Inflammatory macrophage (primary cell): ENCODE measurements at regions not wholly inside any gene's neighbourhood (a gene's known extent, or its start where the extent isn't known, plus 50 kb on each side); places are given as distances from the start of the nearest gene placed in this dataset.

Source experiments
- DNase-seq, 2 donors: peaks; one replicate each; pipeline ENCODE4 v3.0.0-alpha.2; 2020 to 2022

DNA sequence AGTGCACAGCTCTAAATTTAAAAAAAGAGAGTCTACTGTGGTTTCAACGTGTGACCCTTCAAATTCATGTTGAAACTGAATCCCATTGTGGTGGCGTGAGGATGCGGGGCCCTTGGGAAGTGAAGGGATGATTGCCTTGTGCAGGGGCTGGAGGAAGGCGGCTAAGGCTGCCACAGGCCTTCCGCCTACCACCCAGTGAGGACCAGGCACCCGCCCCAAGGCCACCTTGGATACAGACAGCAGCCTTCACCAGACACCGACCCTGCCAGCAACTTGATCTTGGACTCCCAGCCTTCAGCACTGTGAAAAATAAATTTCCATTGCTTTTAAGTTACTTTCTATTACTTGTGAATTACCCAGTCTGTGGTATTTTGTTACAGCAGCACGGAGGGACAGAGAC, 103.4 kb upstream of the TMEM18 start:
- no peak for DNase-seq

- DNase-seq, result no peak
These were observed 102.8 kb upstream of the TMEM18 start for GRCh38 chr2:780002-780401.

GRCh38 chr2:778731-779350, 101.6 kb upstream of the TMEM18 start:
- no peak for DNase-seq

- DNase-seq, result no peak
These were observed 100.3 kb upstream of the TMEM18 start for GRCh38 chr2:777546-777945.

DNA sequence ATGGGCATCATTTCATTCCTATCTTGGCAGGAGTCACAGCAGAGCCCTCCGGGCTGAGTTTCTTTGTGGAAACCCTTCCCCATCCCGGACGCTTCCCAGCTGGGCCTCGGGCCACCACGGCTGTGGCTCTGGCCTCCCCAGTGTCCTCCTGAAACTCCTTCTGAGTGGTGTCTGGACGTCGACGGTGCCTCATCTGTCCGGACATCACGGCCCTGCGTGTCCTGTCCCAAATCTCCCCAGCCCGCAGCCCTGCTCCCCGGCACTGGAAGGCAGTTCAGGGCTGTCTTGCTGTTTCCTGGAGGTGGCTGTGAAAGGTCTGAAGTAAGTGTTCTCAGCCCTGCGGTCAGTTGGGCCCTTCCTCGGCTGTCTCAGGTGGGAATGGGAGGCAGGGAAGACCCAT, 99.8 kb upstream of the TMEM18 start:
- no peak for DNase-seq

- DNase-seq, result no peak
These were observed 99.3 kb upstream of the TMEM18 start for GRCh38 chr2:776487-776886.

DNA sequence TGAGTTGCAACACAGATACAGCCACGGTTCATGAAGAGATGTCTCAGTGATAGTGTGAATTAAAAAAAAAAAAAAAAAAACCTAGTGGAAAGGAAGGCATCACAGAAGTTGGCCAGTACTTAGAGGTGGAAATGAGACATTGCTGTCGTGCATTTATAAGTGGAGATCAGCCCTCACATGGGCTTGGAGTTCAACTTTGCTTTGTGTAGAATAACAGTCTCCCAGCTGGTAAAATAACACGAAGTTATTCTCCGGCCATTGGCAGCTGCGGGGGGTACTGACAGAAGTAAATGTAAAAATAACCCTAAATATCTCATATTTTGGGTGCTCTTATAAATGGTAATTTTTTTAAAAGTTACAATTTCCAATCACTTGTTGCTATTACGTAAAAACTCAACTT, 98.8 kb upstream of the TMEM18 start:
- DNase-seq, result no peak

DNA sequence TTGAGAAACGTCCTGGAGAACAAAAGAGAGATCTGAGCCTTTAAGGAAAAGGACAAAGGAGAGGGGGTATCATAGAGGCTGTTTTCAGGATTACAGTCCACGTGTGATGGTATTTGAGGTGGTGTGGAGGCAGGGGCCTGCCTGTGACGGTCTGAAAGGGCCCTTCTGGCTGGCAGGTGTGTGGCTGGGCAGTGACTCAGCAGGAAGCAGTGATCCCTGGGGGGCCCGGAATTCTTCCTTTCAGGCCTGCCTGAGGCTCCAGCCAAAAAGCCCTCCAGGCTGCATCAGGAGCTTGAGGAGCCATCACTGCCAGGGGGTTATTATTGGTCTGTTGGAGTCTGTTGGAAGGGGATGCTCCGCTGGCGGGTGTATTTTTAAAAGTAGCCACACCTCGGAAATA, 97.2 kb upstream of the TMEM18 start:
- no peak for DNase-seq

- no peak for DNase-seq
These were observed 96.3 kb upstream of the TMEM18 start for GRCh38 chr2:773256-774160.

DNA sequence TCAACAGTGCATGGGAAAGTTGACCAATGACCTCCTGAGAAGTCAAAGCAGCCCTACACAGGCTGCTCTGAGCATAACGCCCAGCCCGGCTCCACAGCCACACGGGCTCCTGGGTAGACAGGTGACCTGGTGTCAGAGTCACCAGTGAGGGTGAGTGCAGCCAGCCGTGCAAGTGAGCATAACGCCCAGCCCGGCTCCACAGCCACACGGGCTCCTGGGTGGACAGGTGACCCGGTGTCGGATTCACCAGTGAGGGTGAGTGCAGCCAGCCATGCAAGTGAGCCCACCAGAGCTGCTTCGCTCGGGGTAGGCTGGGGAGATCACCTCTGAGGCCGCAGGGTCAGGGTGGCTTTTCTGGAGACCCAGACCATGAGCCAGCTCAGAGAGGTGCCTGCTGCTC, 94.3 kb upstream of the TMEM18 start:
- no peak for DNase-seq

GRCh38 chr2:770776-771175, 93.6 kb upstream of the TMEM18 start:
- DNase-seq, result no peak

DNA sequence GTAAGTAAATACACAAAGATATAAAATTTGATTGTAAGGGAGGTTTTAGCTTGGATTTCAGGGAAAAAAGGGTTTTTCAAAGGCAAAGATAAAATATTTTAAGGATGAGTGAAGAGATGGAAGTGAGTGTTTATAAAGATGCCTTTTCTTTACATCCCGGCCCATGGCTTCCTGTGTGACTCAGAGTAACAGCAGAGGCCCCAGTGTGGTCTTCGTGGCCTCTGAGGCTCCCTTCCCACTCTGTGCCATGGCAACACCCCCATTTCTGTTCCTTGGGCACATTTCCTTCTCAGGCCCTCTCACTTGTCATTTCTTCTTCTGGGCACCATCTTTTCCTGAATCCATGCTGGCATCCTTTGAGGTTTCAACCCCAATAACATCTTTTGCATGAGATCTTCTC, 92.6 kb upstream of the TMEM18 start:
- no peak for DNase-seq

GRCh38 chr2:768451-768850, 91.2 kb upstream of the TMEM18 start:
- DNase-seq, result no peak

GRCh38 chr2:767944-768343, 90.7 kb upstream of the TMEM18 start:
- DNase-seq, result no peak

GRCh38 chr2:767440-767839, 90.2 kb upstream of the TMEM18 start:
- DNase-seq, result no peak

DNA sequence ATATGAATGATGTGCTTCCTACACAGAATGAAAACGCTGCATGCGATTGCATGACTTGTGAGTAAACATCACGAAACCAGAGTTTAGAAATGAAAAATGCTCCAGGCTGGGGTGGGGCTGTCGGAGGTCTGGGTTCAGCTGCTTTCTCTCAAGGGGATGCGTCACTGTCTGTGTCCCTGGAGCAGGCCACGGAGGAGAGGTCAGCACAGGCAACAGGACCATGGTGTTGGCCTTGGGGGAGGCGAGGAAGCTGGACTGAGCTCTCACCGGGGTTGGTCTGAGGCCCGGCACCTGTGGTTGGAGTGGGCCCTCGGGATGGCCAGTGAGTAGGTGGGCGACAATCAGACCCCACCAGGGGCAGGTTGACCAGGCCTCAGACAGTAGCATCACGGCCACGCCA, 89.0 kb upstream of the TMEM18 start:
- DNase-seq, result no peak

GRCh38 chr2:765369-765768, 88.2 kb upstream of the TMEM18 start:
- no peak for DNase-seq

- no peak for DNase-seq
These were observed 86.7 kb upstream of the TMEM18 start for GRCh38 chr2:763766-764525.

DNA sequence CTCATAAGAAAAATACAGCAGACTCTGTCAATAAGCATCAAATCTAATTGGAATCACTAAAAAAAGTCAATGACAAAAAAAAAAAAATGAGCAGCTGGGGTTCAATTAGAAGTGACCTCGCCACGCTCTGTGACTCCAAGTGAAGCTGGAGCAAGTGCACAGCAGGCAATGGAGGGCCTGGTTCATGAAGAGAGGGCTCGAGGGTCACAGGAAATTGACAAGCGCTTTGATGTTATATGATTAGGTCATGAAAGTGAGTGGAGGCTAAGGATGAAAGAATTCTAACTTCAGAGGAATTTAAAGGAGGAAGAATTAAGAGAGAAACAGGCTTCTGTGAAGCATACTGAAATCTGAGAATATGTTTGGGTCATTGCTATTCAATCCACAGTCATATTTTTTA, 85.4 kb upstream of the TMEM18 start:
- no peak for DNase-seq

DNA sequence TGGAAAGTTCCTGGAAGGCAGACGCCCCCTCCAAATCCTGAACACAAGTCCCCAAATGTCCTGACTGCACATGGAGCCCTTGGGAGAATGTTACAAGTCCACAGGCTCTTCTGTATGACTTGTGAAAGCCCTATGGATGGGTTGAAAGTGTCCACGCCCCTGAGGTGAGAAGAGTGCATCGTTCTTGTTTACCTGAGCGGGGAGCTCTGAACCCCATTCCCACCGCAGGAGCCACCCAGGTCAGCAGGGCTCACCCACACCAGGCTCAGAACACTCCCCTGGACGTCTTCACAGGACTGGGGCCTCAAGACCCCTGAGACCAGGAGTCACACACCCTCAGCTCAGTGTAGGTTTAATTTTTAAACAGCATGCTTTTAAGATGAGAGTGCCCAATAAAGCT, 84.2 kb upstream of the TMEM18 start:
- no peak for DNase-seq

- no peak for DNase-seq
These were observed 82.8 kb upstream of the TMEM18 start for GRCh38 chr2:760001-760400.

GRCh38 chr2:758073-758820, 81.0 kb upstream of the TMEM18 start:
- no peak for DNase-seq

- DNase-seq, result no peak
These were observed 75.9 kb upstream of the TMEM18 start for GRCh38 chr2:753123-753522.
